ENCODE measurements at regions not wholly inside any gene's neighbourhood (a gene's known extent, or its start where the extent isn't known, plus 50 kb on each side); places are given as distances from the start of the nearest gene placed in this dataset.
"Not testable (repeated sequence)": the region's sequence is repeated elsewhere in the genome, so short reads cannot be mapped to it uniquely, and the experiment has no call there.

- no peak for DNase-seq (ENCODE audit: low read depth in 2 of 2)
These were observed 598.4 kb downstream of the FBXO15 start for GRCh38 chr18:73549236-73549635.

GRCh38 chr18:73545472-73545871 is 602.2 kb downstream of the FBXO15 start:
- no peak for DNase-seq (ENCODE audit: low read depth in 2 of 2)

- no peak for DNase-seq (ENCODE audit: low read depth in 2 of 2)
These were observed 603.0 kb downstream of the FBXO15 start for GRCh38 chr18:73544617-73545016.

GRCh38 chr18:73544032-73544431 is 603.6 kb downstream of the FBXO15 start:
- DNase-seq (ENCODE audit: low read depth in 2 of 2) = no peak

GRCh38 chr18:73535990-73536389 is 611.6 kb downstream of the FBXO15 start:
- no peak for DNase-seq (ENCODE audit: low read depth in 2 of 2)

- DNase-seq (ENCODE audit: low read depth in 2 of 2) = no peak
These were observed 612.4 kb downstream of the FBXO15 start for GRCh38 chr18:73535189-73535588.

- DNase-seq (ENCODE audit: low read depth in 2 of 2) = no peak
These were observed 616.0 kb downstream of the FBXO15 start for GRCh38 chr18:73531601-73532000.

GRCh38 chr18:73528066-73528465 is 619.6 kb downstream of the FBXO15 start:
- DNase-seq (ENCODE audit: low read depth in 2 of 2) = no peak

- DNase-seq (ENCODE audit: low read depth in 2 of 2) = no peak
These were observed 627.4 kb downstream of the FBXO15 start for GRCh38 chr18:73520229-73520628.

- not testable (repeated sequence) for DNase-seq (ENCODE audit: low read depth in 2 of 2)
These were observed 631.6 kb downstream of the FBXO15 start for GRCh38 chr18:73516056-73516455.

- DNase-seq (ENCODE audit: low read depth in 2 of 2) = no peak
These were observed 633.2 kb downstream of the FBXO15 start for GRCh38 chr18:73514449-73514848.

- no peak for DNase-seq (ENCODE audit: low read depth in 2 of 2)
These were observed 635.7 kb downstream of the FBXO15 start for GRCh38 chr18:73511771-73512503.

- DNase-seq (ENCODE audit: low read depth in 2 of 2) = no peak
These were observed 638.2 kb downstream of the FBXO15 start for GRCh38 chr18:73509460-73509859.

- DNase-seq (ENCODE audit: low read depth in 2 of 2) = no peak
These were observed 635.5 kb upstream of the NETO1 start for GRCh38 chr18:73503326-73503725.

- DNase-seq (ENCODE audit: low read depth in 2 of 2) = no peak
These were observed 620.2 kb upstream of the NETO1 start for GRCh38 chr18:73487966-73488365.

- DNase-seq (ENCODE audit: low read depth in 2 of 2) = no peak
These were observed 617.4 kb upstream of the NETO1 start for GRCh38 chr18:73485166-73485565.

GRCh38 chr18:73482901-73483300 is 615.1 kb upstream of the NETO1 start:
- DNase-seq (ENCODE audit: low read depth in 2 of 2) = no peak

- no peak for DNase-seq (ENCODE audit: low read depth in 2 of 2)
These were observed 611.7 kb upstream of the NETO1 start for GRCh38 chr18:73479477-73479876.

- no peak for DNase-seq (ENCODE audit: low read depth in 2 of 2)
These were observed 610.4 kb upstream of the NETO1 start for GRCh38 chr18:73478191-73478590.

- DNase-seq (ENCODE audit: low read depth in 2 of 2) = no peak
These were observed 608.2 kb upstream of the NETO1 start for GRCh38 chr18:73476031-73476430.

- DNase-seq (ENCODE audit: low read depth in 2 of 2) = no peak
These were observed 594.3 kb upstream of the NETO1 start for GRCh38 chr18:73462092-73462491.

- no peak for DNase-seq (ENCODE audit: low read depth in 2 of 2)
These were observed 593.9 kb upstream of the NETO1 start for GRCh38 chr18:73461780-73462059.

GRCh38 chr18:73461038-73461779 is 593.4 kb upstream of the NETO1 start:
- DNase-seq (ENCODE audit: low read depth in 2 of 2) = no peak

All from stimulated activated CD8-positive, alpha-beta memory T cell treated with anti-CD3 and anti-CD28 coated beads, Interleukin-15, amount 100 ng/mL, for 48 hours (primary cell).